DMS153 treated with DMSO at 0.1 percent for 48 hours (cell line): ENCODE measurements at regions not wholly inside any gene's neighbourhood (a gene's known extent, or its start where the extent isn't known, plus 50 kb on each side); places are given as distances from the start of the nearest gene placed in this dataset.
"Not testable (repeated sequence)": the region's sequence is repeated elsewhere in the genome, so short reads cannot be mapped to it uniquely, and the experiment has no call there.

Experiments
- DNase-seq: peaks from one replicate; lab custom pipeline; 2025; ENCODE audit not compliant: unreplicated experiment; lab: John Stamatoyannopoulos, UW

DNA sequence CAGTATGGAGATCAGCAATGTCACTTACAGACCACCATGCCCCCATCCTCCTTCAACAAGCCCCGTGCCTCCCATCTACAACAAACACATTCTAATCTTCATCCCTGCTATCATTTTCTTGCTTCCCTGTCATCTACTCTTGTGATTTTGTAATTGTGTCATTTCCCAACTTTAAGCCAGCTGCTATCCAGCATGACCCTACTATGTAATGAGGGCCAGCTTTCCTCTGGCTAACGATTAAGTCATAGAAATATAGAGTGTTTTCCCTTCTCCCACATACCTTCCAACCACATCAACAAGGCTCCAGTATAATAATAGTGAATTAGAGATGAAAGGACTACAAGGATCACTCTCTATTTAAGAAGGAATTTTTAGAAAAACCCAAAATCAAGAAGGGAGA is 607.0 kb downstream of the TENT5A start:
- no peak for DNase-seq

GRCh38 chr6:81144346-81144745 is 608.1 kb downstream of the TENT5A start:
- no peak for DNase-seq

DNA sequence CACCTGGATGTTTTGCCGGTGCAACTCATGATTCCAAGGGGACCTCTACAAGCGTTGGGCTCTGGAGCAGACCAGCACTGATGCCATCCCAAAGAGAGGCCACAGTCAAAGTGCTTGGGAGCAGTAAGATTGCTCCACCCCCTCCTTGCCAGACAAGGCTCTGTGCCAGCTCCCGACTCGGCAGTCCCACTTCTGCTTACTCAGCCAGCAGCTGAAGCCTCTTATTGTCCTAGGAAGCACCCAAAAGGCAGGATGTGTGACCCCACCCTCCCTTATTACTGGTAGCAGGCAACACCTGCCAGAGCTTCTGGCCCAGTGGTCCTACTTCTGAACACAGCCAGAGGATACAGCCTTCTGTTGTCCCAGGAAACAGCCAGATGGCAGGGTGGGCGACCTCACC is 614.2 kb downstream of the TENT5A start:
- DNase-seq = peak; percentile 38

DNA sequence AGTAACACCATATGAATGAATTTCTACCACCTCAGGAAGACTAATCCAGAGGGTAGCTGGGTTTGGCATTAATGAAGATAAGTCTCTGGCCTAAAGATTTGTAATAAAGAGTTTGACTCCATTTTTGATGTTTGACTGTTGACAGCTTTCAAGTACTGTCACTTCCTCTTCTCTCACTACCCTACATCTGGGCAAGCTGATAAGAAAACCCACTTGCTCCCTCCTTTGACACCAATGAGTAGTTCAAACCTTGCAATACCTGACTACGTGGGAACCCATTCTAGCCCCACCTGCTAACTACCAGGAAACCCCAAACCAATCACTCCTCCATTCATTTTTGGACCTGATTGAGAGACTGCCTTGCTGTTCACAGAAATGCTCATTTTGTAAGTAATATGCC is 621.5 kb downstream of the TENT5A start:
- DNase-seq = no peak

GRCh38 chr6:81130061-81130460 is 622.4 kb downstream of the TENT5A start:
- no peak for DNase-seq

DNA sequence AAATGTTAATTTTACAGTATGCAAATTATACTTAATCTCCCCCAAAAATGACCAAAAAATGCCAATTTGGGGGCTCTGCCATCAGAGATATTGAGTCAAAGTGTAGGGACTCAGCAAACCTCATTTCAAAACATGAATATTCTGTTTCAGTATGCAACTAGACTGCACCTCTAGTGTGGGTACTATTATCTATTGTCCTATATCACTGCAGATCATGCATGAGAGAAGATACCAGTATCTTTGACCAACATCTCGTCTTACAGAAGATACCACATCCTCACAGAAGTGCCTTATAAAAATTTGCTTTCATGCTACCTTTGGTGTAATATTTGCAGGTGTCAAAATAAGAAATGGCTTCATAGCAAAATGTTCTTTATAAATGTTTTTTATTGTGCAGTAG is 623.8 kb downstream of the TENT5A start:
- DNase-seq = no peak

- DNase-seq = no peak
Measured at GRCh38 chr6:81126150-81126549, 626.3 kb downstream of the TENT5A start.

GRCh38 chr6:81120280-81120679 is 632.2 kb downstream of the TENT5A start:
- no peak for DNase-seq

DNA sequence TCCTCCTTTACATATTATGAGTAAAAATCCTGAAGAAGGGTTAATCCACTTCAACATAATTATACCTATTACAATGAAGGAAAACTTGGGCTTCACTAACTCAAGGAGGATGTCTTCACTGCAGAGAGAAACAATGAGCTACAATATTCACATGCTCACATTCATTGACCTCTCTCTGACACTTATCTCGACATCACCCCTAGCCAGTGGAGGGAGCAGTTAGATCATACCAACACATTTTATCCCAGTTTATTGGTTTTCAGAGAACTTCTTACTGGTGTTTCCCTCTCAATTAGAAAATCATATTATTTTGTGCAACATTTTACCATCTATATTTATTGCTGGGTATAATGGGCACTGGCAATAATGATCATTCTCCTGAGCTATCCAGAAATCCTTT is 646.5 kb downstream of the TENT5A start:
- no peak for DNase-seq

DNA sequence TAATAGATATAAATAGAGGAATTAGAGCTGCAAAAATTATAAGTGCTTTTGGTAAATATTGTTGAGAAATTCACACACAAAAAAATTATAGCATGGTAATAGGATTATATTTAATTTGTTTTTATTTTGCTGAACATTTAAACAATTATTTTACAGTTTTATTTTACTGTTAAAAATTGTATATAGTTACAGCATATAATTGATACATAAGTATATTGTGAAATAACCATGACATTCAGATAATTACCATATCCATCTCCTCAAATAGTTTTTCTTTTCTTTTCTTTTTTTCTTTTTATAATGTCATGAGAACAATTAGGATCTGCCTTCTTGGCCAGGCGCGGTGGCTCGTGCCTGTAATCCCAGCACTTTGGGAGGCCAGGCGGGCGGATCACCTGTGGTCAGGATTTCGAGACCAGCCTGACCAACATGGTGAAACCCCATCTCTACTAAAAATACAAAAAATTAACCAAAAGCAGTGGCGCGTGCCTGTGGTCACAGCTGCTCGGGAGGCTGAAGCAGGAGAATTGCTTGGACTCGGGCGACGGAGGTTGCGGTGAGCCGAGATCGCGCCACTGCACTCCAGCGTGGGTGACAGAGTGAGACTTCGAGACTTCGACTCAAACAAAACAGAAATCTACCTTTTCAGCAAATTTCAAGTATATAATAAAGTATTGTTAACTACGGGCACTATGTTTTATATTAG is 654.2 kb downstream of the TENT5A start:
- no peak for DNase-seq

- not testable (repeated sequence) for DNase-seq
Measured at GRCh38 chr6:81096464-81096863, 656.0 kb downstream of the TENT5A start.

DNA sequence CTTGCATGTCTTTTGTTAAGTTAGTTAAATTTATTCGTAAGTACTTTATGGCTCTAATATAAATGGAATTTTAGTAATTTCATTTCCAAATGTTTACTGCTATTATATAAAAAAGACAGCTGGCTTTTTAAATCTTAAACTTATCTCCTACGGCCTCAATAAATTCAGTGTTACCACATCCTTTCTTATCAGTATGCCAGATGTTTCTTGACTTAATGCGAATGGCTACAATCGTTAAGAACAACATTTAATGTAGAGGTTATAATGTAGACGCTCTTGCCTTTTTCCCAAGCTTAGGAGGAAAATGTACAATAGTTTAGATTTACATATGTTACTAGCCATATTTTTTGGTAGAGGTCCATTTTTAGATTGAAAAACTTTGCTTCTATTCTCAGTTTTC is 659.4 kb downstream of the TENT5A start:
- no peak for DNase-seq

DNA sequence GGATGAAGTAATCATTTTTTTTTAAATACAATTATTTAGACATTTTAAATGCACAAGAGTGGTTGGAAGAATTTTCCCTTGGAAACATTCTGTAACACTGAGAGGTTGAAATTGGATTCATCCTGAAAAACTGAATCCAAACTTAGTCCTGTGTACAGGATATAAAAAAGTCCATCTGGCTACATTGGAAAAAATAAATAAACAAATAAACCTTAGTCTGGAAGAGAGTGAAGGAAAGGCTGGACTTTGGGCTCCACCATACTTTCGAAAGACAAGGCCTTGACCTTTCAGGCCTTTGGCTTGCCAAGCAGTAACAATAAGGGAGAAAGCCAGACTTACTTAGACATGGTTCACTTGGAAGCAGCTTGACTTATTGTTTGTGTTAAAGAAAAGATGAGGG is 664.3 kb downstream of the TENT5A start:
- DNase-seq = no peak

GRCh38 chr6:81086991-81087390 is 665.5 kb downstream of the TENT5A start:
- DNase-seq = no peak

GRCh38 chr6:81085431-81085790 is 667.1 kb downstream of the TENT5A start:
- DNase-seq = no peak

GRCh38 chr6:81084776-81085430 is 667.6 kb downstream of the TENT5A start:
- DNase-seq = no peak

- DNase-seq = no peak
Measured at GRCh38 chr6:81075974-81076373, 676.5 kb downstream of the TENT5A start.

- DNase-seq = no peak
Measured at GRCh38 chr6:81073318-81073717, 679.2 kb downstream of the TENT5A start.

DNA sequence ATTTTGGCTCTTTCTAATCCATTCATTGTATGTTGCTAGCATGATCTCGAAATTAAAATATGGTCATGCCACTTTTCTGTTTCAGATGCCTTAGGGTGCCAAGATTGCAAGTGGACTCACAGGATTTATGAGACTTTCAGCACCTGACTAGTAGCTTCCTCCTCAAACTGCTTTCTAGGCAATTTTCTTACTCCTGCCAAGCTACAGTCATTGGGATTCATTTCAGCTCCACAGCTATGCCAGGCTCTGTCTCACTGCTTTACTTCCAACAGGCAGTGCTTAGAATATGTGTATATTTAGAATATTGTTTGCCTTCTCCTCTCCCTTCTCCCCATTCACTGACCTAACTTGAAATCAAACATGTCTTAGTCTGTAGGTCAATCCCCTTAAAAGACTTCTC is 681.4 kb downstream of the TENT5A start:
- no peak for DNase-seq

- no peak for DNase-seq
Measured at GRCh38 chr6:81067057-81067456, 685.4 kb downstream of the TENT5A start.

DNA sequence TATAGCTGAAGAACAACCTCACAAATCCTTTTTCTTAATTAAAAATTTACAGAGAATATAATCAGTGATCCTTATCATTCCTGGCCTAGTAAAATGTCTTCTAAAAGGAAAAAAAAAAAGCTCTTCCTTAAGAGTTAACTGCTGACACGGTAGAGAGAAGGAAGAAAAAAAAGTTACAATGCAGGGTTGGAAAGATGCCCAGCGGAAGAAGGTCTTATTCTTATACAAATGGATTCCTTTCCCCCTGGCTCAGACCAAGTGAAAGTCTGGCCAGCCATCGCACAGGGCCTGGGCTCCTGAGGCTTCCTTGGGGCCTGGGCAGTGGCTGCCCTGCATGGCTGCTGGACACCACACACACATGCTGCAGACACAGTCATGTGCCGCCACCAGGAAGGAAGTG is 688.6 kb downstream of the TENT5A start:
- DNase-seq = no peak

DNA sequence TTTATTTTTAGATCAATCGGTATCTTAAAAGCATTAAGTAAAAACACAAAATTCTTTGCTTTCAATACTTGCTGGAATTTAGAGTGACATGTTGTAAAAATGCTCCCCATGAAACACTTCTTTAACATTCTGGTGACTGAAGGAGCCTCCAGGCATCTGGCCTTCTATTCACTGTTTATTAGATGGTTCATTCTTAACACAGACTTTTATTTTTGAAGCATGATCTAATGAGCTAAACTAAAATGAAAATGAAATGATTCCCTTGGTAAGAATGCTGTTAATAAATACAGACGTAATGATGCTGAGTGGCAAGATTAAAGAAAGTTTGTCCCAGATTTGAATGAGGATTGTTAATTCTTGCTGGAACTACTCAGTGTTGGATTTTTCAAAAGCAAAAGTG is 698.4 kb downstream of the TENT5A start:
- DNase-seq = no peak

GRCh38 chr6:81051952-81052351 is 700.5 kb downstream of the TENT5A start:
- no peak for DNase-seq
